ENCODE measurements at regions not wholly inside any gene's neighbourhood (a gene's known extent, or its start where the extent isn't known, plus 50 kb on each side); places are given as distances from the start of the nearest gene placed in this dataset.

DNA sequence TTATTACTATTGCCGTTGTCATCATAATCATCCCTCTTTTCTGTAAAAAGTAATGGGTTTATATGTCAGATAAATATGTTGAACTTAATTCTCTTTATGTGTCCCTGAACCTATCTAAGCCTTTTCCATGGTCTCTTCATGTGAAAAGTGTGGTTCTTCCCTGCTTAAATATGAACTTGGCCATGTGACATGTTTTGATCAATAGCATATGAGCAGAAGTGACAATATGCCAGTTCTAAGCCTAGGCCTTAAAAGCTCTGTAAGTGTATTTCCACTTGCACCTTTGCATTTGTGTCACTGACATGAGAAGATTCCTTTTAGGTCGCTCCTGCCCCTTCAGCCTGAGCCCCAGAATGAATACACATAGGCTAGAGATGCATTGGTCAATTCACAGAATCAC lies 188.4 kb upstream of the CCN2 start:
- TF ChIP-seq POLR2A (IDR thresholded peaks at IDR 0.05; ENCODE audit: low read depth, low read length): no peak
- no peak for TF ChIP-seq PAX5 (IDR thresholded peaks at IDR 0.05; ENCODE audit: insufficient read depth, low read length, severe bottlenecking)
- TF ChIP-seq POU2F2 (IDR thresholded peaks at IDR 0.05; ENCODE audit: low read depth, low read length): no peak
- no peak for TF ChIP-seq SPI1 (IDR thresholded peaks at IDR 0.05; ENCODE audit: low read depth, low read length)
- TF ChIP-seq TAF1 (IDR thresholded peaks at IDR 0.05; ENCODE audit: low read depth, low read length): no peak
- TF ChIP-seq POLR2AphosphoS5 (IDR thresholded peaks at IDR 0.05; ENCODE audit: low read depth, low read length): no peak
- no peak for FAIRE-seq
- no peak for DNase-seq (ENCODE audit: insufficient read length, low spot score)

DNA sequence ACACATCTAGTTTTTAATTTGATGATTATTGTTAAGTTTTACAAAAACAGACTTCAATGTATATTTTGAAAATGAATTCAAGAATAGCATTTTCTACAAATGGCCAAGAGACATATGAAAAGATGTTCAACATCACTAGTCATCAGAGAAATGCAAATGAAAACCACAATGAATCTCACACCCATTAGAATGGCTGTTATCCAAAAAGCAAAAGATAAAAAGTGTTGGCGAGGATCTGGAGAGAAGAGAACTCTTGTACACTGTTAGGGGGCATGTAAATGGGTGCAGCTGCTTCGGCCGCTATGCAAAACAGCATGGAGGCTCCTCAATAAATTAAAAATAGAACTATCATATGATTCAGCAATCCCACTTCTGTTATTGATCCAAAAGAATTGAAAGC lies 185.8 kb upstream of the CCN2 start:
- no peak for DNase-seq (ENCODE audit: insufficient read length, low spot score)
- TF ChIP-seq TAF1 (IDR thresholded peaks at IDR 0.05; ENCODE audit: low read depth, low read length) (no peak), POLR2A (IDR thresholded peaks at IDR 0.05; ENCODE audit: low read depth, low read length) (no peak), POLR2AphosphoS5 (IDR thresholded peaks at IDR 0.05; ENCODE audit: low read depth, low read length) (no peak), SPI1 (IDR thresholded peaks at IDR 0.05; ENCODE audit: low read depth, low read length) (no peak), POU2F2 (IDR thresholded peaks at IDR 0.05; ENCODE audit: low read depth, low read length) (no peak)

DNA sequence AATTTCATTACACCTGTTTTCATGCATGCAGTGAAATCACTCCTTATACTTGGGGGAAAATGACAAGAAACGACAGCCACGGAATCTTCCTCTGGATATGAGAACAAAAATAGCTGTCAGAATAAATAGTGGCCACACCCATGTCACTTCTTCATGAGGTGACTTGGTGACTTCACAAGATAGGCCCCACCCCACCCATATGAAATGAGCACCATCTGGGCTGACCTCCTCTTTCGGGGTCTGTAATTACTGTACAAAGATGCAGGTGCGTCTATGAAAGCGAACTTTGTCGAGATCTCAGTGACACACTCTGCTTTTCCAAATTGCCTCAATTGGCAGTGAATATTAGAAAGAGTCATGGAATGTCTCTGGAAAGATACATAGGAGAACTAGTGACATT lies 184.2 kb upstream of the CCN2 start:
- FAIRE-seq: no peak
- DNase-seq (ENCODE audit: insufficient read length, low spot score): no peak

More for the DNA sequence above, 185.8 kb upstream of the CCN2 start:
- no peak for FAIRE-seq

DNA sequence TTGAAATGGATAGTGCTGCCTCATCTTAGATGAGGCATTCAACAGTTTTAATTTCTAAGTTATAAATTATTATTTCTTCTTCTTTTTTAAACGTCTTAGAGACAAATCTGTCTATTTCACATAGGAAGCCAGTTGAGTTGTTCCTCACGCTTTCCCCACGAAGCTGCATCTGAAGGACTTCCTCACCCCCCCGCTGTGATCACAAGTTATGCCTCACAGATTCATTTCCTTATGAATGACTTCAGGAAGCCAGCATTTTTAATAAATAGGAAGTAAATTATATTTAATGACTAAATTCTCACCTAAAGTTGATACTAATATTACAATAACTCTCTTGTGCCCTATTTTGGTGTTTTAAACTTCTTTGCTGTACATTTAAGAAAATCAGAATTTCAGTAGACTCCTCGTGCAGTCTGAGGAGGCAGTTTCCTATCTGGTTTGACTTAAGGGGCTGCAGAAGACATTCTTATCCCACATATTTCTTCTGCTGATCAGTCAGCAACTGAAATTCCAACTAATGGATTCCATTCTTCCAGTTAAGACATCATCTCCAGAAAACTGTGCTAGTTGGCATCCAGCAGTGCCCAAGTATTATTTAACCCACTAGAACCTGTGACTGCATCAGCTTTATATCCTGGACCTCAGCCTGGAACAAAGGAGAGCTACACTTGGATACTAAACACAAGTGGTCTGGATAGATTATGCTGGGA lies 182.7 kb upstream of the CCN2 start:
- TF ChIP-seq POLR2AphosphoS5 (IDR thresholded peaks at IDR 0.05; ENCODE audit: low read depth, low read length): no peak
- FAIRE-seq: no peak
- DNase-seq (ENCODE audit: insufficient read length, low spot score): no peak

More for the DNA sequence above, 184.2 kb upstream of the CCN2 start:
- TF ChIP-seq SPI1 (IDR thresholded peaks at IDR 0.05; ENCODE audit: low read depth, low read length) (no peak), POU2F2 (IDR thresholded peaks at IDR 0.05; ENCODE audit: low read depth, low read length) (no peak), POLR2A (IDR thresholded peaks at IDR 0.05; ENCODE audit: low read depth, low read length) (no peak), TAF1 (IDR thresholded peaks at IDR 0.05; ENCODE audit: low read depth, low read length) (no peak), POLR2AphosphoS5 (IDR thresholded peaks at IDR 0.05; ENCODE audit: low read depth, low read length) (no peak), PAX5 (IDR thresholded peaks at IDR 0.05; ENCODE audit: insufficient read depth, low read length, severe bottlenecking) (no peak)

DNA sequence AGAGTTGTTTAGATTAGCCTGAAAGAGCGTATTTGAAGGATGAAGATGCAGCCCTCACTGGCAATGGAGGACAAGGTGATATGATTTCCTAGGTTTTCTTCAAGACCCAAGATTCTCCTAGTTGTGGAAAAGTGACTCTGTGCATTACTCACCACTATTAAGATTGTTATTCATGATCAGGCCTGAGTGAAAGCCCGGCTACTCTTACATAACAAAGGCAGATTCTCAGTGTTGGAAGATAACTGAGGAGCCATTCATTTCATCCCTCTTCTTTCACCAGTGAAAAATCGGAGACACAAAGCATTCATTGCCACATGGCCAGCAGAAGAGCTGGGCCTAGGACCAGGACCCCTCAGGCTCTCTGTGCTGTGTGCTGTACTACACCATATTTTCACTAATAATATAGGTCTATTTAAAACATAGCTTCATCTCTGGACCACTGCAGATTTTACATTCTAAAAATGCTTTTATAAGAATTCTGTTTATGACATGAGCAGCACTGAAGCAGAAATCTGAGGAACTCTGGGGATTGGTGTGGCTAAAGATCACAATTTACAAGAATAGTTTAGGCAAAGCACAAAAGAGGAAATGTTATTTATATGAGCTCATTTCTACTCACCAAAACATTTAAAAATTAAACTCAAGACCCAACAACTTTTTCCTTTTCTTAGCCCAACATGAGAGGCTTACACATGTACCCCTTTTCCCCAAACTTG lies 181.9 kb upstream of the CCN2 start:
- TF ChIP-seq TAF1 (IDR thresholded peaks at IDR 0.05; ENCODE audit: low read depth, low read length) (no peak), POU2F2 (IDR thresholded peaks at IDR 0.05; ENCODE audit: low read depth, low read length) (no peak), POLR2AphosphoS5 (IDR thresholded peaks at IDR 0.05; ENCODE audit: low read depth, low read length) (no peak), SPI1 (IDR thresholded peaks at IDR 0.05; ENCODE audit: low read depth, low read length) (no peak), POLR2A (IDR thresholded peaks at IDR 0.05; ENCODE audit: low read depth, low read length) (no peak), PAX5 (IDR thresholded peaks at IDR 0.05; ENCODE audit: insufficient read depth, low read length, severe bottlenecking) (no peak)
- DNase-seq (ENCODE audit: insufficient read length, low spot score): no peak
- no peak for FAIRE-seq

DNA sequence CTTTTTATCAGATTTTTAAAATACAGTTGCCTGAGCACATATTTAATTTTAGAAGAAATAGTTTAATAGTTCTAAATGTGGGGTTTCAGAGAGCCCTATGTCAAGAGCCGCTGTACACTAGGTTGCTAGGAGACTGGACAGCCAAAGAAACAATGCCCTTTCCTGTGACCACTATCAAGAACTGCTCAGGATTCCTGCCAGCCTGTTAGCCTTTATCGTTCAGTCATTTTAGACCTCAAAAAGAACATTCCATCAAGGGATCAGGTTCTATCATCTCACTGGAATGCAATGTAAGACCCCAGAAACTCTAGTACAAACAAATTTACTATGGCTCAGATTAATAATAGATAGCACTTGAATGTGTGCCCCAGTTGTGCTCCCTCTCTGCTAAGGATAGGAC lies 181.2 kb upstream of the CCN2 start:
- TF ChIP-seq SPI1 (IDR thresholded peaks at IDR 0.05; ENCODE audit: low read depth, low read length) (no peak), PAX5 (IDR thresholded peaks at IDR 0.05; ENCODE audit: insufficient read depth, low read length, severe bottlenecking) (no peak), POLR2AphosphoS5 (IDR thresholded peaks at IDR 0.05; ENCODE audit: low read depth, low read length) (no peak), POU2F2 (IDR thresholded peaks at IDR 0.05; ENCODE audit: low read depth, low read length) (no peak)
- FAIRE-seq (no peak), DNase-seq (ENCODE audit: insufficient read length, low spot score) (no peak)

DNA sequence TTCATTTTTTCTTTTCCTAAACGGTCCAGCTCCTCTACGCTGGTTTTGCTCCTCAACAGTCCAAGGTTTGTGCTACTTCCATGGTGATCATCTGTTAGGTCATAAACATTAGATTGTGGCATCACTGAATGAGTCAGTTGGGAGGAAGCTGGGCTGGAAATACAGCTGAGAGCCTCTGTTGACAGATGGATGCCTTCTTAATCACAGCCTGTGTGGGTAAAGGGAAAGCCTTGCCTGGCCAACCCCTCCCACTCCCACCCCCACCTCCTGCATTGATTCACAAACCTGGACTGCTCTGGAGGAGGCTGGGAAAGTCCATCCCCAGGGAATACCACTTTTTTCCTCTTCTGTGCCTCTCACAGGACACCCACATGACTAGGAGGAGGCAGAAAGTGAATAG lies 180.6 kb upstream of the CCN2 start:
- TF ChIP-seq PAX5 (IDR thresholded peaks at IDR 0.05; ENCODE audit: insufficient read depth, low read length, severe bottlenecking): no peak
- TF ChIP-seq POU2F2 (IDR thresholded peaks at IDR 0.05; ENCODE audit: low read depth, low read length): no peak
- TF ChIP-seq TAF1 (IDR thresholded peaks at IDR 0.05; ENCODE audit: low read depth, low read length): no peak
- TF ChIP-seq SPI1 (IDR thresholded peaks at IDR 0.05; ENCODE audit: low read depth, low read length): no peak
- TF ChIP-seq POLR2AphosphoS5 (IDR thresholded peaks at IDR 0.05; ENCODE audit: low read depth, low read length): no peak
- TF ChIP-seq POLR2A (IDR thresholded peaks at IDR 0.05; ENCODE audit: low read depth, low read length): no peak
- DNase-seq (ENCODE audit: insufficient read length, low spot score) (no peak), FAIRE-seq (no peak)

DNA sequence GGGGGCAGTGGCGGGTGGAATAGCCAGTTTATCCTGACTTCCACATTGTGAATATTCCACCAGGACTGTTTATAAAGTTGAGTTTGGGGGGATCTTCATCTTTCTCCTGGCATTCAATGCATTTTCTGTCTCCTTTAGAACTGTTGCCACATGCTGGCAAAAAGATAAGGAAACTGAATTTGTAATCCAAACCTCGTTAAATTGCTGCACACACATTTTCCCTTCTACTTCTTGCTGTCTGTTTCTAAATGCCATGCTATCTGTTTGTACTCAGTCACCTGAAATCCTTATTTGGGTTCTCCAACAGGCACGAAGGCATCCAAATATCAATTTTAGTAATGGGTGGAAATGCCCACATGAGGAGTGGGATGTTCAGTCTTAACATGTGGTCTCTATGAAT lies 180.2 kb upstream of the CCN2 start:
- FAIRE-seq (no peak), DNase-seq (ENCODE audit: insufficient read length, low spot score) (no peak)
- TF ChIP-seq SPI1 (IDR thresholded peaks at IDR 0.05; ENCODE audit: low read depth, low read length) (no peak), PAX5 (IDR thresholded peaks at IDR 0.05; ENCODE audit: insufficient read depth, low read length, severe bottlenecking) (no peak), POLR2AphosphoS5 (IDR thresholded peaks at IDR 0.05; ENCODE audit: low read depth, low read length) (no peak), POU2F2 (IDR thresholded peaks at IDR 0.05; ENCODE audit: low read depth, low read length) (no peak), POLR2A (IDR thresholded peaks at IDR 0.05; ENCODE audit: low read depth, low read length) (no peak)

DNA sequence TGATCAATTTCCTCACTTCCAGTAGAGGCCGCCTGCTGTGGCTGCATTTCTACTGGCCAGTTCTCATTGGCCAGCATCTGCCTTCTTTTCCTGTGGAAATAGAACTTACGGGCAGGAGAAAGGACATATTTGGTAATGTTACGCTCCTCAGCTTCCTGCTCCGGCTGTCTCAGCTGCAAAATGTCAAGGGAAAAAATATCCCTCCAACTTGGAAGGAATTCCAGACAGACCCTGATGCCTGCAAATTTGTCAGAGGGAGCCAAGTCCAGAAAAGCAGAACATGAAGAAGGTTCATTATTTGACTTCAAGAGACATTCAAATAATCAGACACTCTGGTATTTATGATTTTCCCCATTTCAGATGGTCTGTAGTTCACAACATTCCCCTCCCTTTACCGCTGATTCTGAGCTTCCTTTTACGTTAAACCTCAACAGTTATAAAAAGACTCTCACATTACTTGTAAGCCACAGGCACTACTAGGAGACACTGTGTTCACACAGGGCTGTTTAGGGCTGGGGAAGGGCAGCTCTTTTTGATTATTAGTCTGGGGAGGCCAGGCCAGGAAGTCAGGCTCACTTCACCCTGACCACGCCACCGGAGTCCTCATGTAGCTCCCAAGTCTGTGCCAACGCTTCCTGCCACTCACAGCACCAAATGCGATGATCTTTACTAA lies 179.6 kb upstream of the CCN2 start:
- DNase-seq (ENCODE audit: insufficient read length, low spot score) (no peak), FAIRE-seq (no peak)
- TF ChIP-seq POLR2AphosphoS5 (IDR thresholded peaks at IDR 0.05; ENCODE audit: low read depth, low read length): no peak
- TF ChIP-seq SPI1 (IDR thresholded peaks at IDR 0.05; ENCODE audit: low read depth, low read length): no peak
- no peak for TF ChIP-seq POLR2A (IDR thresholded peaks at IDR 0.05; ENCODE audit: low read depth, low read length)
- TF ChIP-seq POU2F2 (IDR thresholded peaks at IDR 0.05; ENCODE audit: low read depth, low read length): no peak
- TF ChIP-seq PAX5 (IDR thresholded peaks at IDR 0.05; ENCODE audit: insufficient read depth, low read length, severe bottlenecking): no peak
- no peak for TF ChIP-seq TAF1 (IDR thresholded peaks at IDR 0.05; ENCODE audit: low read depth, low read length)
